SK-N-SH treated with all-trans-retinoic acid at 6 μM for 48 hours (cell line): ENCODE measurements at regions not wholly inside any gene's neighbourhood (a gene's known extent, or its start where the extent isn't known, plus 50 kb on each side); places are given as distances from the start of the nearest gene placed in this dataset.

Source experiments
- ATAC-seq: fragments of 200-7000 bp; cut with Tn5 transposase; 3 replicates; pipeline ENCODE4 v1.9.1; 2020; ENCODE audit warnings: mild to moderate bottlenecking, moderate library complexity
- ARNTL ChIP-seq: fragments of 450-650 bp; formaldehyde crosslinking; IDR thresholded peaks from 2 replicates; pipeline ENCODE4 v1.5.0; 2020; ENCODE audit warnings: low read depth, mild to moderate bottlenecking, moderate library complexity, borderline replicate concordance
- CSDC2 ChIP-seq: fragments of 250-450 bp; sonication (Bioruptor Pico); IDR thresholded peaks from 2 replicates; pipeline ENCODE4 v1.5.0; 2020; ENCODE audit warnings: mild to moderate bottlenecking, moderate library complexity
- ESRRG ChIP-seq: fragments of 250-450 bp; sonication (Bioruptor Pico); IDR thresholded peaks from 2 replicates; pipeline ENCODE4 v1.6.1; 2021; ENCODE audit warnings: mild to moderate bottlenecking
- GLIS3 ChIP-seq: fragments of 250-450 bp; sonication (Bioruptor Pico); IDR thresholded peaks from 2 replicates; pipeline ENCODE4 v1.5.0; 2020; ENCODE audit warnings: mild to moderate bottlenecking, moderate library complexity
- ISL1 ChIP-seq: fragments of 250-450 bp; sonication (Bioruptor Pico); IDR thresholded peaks from 2 replicates; pipeline ENCODE4 v2.1.2; 2022; ENCODE audit warnings: mild to moderate bottlenecking, moderate library complexity
- OSR1 ChIP-seq: fragments of 250-450 bp; sonication (Bioruptor Pico); IDR thresholded peaks from 2 replicates; pipeline ENCODE4 v1.8.0; 2022; ENCODE audit warnings: moderate library complexity, mild to moderate bottlenecking, inconsistent platforms
- PPARA ChIP-seq: fragments of 250-450 bp; sonication (Bioruptor Pico); IDR thresholded peaks from 2 replicates; pipeline ENCODE4 v1.5.0; 2020; ENCODE audit warnings: mild to moderate bottlenecking, borderline replicate concordance
- RARB ChIP-seq: fragments of 250-450 bp; sonication (Bioruptor Pico); IDR thresholded peaks from 2 replicates; pipeline ENCODE4 v1.8.0; 2021; ENCODE audit warnings: mild to moderate bottlenecking, moderate library complexity
- SNAI2 ChIP-seq: fragments of 250-450 bp; sonication (Bioruptor Pico); IDR thresholded peaks from 2 replicates; pipeline ENCODE4 v1.5.0; 2020; ENCODE audit warnings: mild to moderate bottlenecking, moderate library complexity
- TCF4 ChIP-seq: fragments of 250-450 bp; sonication (Bioruptor Pico); IDR thresholded peaks from 2 replicates; pipeline ENCODE4 v1.8.0; 2021; ENCODE audit warnings: mild to moderate bottlenecking, moderate library complexity, borderline replicate concordance
- TOX ChIP-seq: fragments of 250-450 bp; sonication (Bioruptor Pico); IDR thresholded peaks from 2 replicates; pipeline ENCODE4 v1.8.0; 2021; ENCODE audit warnings: mild to moderate bottlenecking, moderate library complexity, borderline replicate concordance
- ZC3H10 ChIP-seq: fragments of 250-450 bp; sonication (Bioruptor Pico); IDR thresholded peaks from 2 replicates; pipeline ENCODE4 v1.5.1; 2021; ENCODE audit warnings: mild to moderate bottlenecking, moderate library complexity
- ZFP3 ChIP-seq: fragments of 250-450 bp; sonication (Bioruptor Pico); IDR thresholded peaks from 2 replicates; pipeline ENCODE4 v1.5.0; 2020; ENCODE audit warnings: mild to moderate bottlenecking, moderate library complexity
- ZFP30 ChIP-seq: fragments of 450-650 bp; formaldehyde crosslinking; IDR thresholded peaks from 2 replicates; pipeline ENCODE4 v1.5.0; 2022; ENCODE audit warnings: mild to moderate bottlenecking, moderate library complexity
- ZNF565 ChIP-seq: fragments of 450-650 bp; formaldehyde crosslinking; conservative IDR thresholded peaks from 2 replicates; pipeline ENCODE4 v1.5.0; 2020; ENCODE audit warnings: low read depth, mild to moderate bottlenecking, moderate library complexity
- ZNF70 ChIP-seq: fragments of 450-650 bp; formaldehyde crosslinking; IDR thresholded peaks from 2 replicates; pipeline ENCODE4 v1.5.0; 2020; ENCODE audit warnings: mild to moderate bottlenecking, moderate library complexity
- ZNF8 ChIP-seq: fragments of 450-650 bp; formaldehyde crosslinking; IDR thresholded peaks from 2 replicates; pipeline ENCODE4 v1.5.0; 2020; ENCODE audit warnings: mild to moderate bottlenecking, moderate library complexity
- TF ChIP-seq, protein P1 (sequence below): fragments of 250-450 bp; sonication (Bioruptor Pico); IDR thresholded peaks from 2 replicates; pipeline ENCODE4 v1.8.0; 2021; ENCODE audit warnings: low read depth, mild to moderate bottlenecking, moderate library complexity, borderline replicate concordance
- TF ChIP-seq, protein P2 (sequence below): fragments of 250-450 bp; sonication (Bioruptor Pico); IDR thresholded peaks from 2 replicates; pipeline ENCODE4 v1.5.1; 2021; ENCODE audit warnings: mild to moderate bottlenecking, moderate library complexity
- TF ChIP-seq, protein P3 (sequence below): fragments of 250-450 bp; sonication (Bioruptor Pico); IDR thresholded peaks from 2 replicates; pipeline ENCODE4 v1.5.1; 2020; ENCODE audit warnings: low read depth, mild to moderate bottlenecking, moderate library complexity
- TF ChIP-seq, protein P4 (sequence below): fragments of 250-450 bp; sonication (Bioruptor Pico); IDR thresholded peaks from 2 replicates; pipeline ENCODE4 v1.5.0; 2020; ENCODE audit warnings: mild to moderate bottlenecking, moderate library complexity
- TF ChIP-seq, protein P5 (sequence below): fragments of 250-450 bp; sonication (Bioruptor Pico); IDR thresholded peaks from 2 replicates; pipeline ENCODE4 v1.8.0; 2020; ENCODE audit warnings: mild to moderate bottlenecking, moderate library complexity, borderline replicate concordance

DNA sequence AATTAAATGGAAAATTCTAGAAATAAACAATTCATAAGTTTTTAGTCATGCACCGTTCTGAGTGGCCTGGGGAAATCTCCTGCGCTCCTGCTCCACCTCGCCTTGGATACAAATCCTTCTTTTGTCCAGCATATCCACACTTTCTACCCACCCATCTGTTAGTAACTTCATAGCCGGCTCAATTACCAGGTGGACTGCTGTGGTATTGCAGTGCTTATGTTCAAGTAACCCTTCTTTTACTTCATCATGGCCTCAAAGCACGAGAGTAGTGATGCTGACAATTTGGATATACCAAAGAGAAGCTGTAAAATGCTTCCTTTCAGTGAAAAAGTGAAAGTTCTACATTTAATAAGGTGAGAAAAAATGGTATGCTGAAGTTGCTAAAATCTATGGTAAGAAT is 142.3 kb upstream of the CHL1 start:
- ATAC-seq: no peak

DNA sequence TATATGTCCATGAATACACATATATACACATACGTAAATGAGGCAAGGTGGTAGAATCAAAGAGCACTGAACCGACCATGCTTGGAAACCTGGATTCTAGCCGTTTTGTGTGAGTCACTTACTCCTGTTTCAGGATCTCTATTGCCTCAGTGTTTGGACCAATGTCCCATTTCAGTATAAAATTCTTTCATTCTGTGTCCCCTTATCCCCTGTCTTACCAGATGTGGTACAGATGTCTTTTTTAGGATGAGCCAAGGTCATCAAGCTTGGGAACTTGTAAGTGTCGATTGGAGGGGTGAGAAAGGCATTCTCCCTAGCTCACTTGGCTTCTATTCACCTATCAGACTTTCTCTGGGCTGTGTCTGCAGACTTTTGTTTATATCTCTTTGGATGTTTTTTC is 139.9 kb upstream of the CHL1 start:
- TF ChIP-seq ZNF70 (no peak), ISL1 (CRISPR knock-in tag) (no peak), GLIS3 (CRISPR knock-in tag) (no peak), ZNF565 (CRISPR knock-in tag) (no peak)
- TF ChIP-seq, all 23 proteins: peak for 0
- no peak for ATAC-seq

More for the DNA sequence above, 142.3 kb upstream of the CHL1 start:
- TF ChIP-seq, protein P1, sequence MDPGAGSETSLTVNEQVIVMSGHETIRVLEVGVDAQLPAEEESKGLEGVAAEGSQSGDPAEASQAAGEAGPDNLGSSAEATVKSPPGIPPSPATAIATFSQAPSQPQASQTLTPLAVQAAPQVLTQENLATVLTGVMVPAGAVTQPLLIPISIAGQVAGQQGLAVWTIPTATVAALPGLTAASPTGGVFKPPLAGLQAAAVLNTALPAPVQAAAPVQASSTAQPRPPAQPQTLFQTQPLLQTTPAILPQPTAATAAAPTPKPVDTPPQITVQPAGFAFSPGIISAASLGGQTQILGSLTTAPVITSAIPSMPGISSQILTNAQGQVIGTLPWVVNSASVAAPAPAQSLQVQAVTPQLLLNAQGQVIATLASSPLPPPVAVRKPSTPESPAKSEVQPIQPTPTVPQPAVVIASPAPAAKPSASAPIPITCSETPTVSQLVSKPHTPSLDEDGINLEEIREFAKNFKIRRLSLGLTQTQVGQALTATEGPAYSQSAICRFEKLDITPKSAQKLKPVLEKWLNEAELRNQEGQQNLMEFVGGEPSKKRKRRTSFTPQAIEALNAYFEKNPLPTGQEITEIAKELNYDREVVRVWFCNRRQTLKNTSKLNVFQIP (CRISPR knock-in tag): no peak
- TF ChIP-seq ZNF8 (no peak), RARB (no peak), SNAI2 (CRISPR knock-in tag) (no peak), ZFP30 (no peak), ZNF70 (no peak), ZFP3 (CRISPR knock-in tag) (no peak), GLIS3 (CRISPR knock-in tag) (no peak), ESRRG (CRISPR knock-in tag) (no peak), PPARA (no peak), TOX (CRISPR knock-in tag) (no peak), ARNTL (no peak)
- TF ChIP-seq, protein P2, sequence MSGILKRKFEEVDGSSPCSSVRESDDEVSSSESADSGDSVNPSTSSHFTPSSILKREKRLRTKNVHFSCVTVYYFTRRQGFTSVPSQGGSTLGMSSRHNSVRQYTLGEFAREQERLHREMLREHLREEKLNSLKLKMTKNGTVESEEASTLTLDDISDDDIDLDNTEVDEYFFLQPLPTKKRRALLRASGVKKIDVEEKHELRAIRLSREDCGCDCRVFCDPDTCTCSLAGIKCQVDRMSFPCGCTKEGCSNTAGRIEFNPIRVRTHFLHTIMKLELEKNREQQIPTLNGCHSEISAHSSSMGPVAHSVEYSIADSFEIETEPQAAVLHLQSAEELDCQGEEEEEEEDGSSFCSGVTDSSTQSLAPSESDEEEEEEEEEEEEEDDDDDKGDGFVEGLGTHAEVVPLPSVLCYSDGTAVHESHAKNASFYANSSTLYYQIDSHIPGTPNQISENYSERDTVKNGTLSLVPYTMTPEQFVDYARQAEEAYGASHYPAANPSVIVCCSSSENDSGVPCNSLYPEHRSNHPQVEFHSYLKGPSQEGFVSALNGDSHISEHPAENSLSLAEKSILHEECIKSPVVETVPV: no peak
- TF ChIP-seq, protein P3, sequence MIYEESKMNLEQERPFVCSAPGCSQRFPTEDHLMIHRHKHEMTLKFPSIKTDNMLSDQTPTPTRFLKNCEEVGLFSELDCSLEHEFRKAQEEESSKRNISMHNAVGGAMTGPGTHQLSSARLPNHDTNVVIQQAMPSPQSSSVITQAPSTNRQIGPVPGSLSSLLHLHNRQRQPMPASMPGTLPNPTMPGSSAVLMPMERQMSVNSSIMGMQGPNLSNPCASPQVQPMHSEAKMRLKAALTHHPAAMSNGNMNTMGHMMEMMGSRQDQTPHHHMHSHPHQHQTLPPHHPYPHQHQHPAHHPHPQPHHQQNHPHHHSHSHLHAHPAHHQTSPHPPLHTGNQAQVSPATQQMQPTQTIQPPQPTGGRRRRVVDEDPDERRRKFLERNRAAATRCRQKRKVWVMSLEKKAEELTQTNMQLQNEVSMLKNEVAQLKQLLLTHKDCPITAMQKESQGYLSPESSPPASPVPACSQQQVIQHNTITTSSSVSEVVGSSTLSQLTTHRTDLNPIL (CRISPR knock-in tag): no peak

DNA sequence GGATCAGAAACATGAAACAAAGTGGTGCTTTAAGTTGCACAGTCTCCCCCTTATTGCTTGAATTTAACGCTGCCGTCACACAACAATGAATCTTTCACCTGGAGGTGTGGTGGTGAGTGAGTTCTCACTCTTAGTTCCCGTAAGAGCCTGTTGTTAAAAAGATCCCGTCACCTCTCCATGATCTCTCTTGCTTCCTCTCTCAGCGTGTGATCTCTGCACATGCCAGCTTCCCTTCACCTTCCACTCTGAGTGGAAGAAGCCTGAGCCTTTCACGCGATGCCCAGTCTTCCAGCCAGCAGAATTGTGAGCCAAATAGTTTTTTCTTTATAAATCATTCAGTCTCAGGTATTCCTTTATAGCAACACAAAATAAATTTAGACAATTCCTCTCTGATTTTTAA is 136.7 kb upstream of the CHL1 start:
- ATAC-seq: no peak

DNA sequence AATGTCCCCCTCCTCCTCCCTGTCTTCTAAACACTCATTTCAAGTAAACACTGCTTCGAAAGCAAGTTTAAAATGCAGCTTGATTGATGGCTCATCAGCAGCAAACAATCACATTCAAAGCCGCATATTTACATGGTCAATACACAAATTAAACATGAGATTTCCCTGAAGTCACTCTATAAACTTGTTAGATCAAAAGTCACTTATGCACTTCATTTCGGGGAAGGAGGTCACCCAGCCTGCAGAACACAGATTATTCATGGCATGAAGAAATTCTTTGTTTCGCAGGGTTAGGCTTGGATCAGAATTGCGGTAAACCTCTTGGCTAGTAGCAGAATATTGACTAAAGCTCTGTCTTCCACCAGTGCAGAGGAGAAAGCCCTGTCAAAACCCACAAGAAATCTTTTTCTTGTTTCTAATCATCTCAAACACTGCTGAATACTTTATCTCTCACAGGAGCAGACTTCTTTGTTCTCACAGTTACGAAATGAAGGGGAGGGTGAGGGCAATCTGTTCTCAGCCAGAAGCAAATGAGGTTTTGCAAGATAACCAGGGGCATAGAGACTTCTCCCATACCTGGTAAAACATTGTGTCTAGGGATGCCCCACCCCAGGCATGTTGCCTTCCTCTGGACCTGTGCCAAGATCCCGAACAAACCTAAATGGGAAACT is 133.3 kb upstream of the CHL1 start:
- TF ChIP-seq, protein P3 (CRISPR knock-in tag): no peak
- TF ChIP-seq, protein P1 (CRISPR knock-in tag): no peak
- TF ChIP-seq SNAI2 (CRISPR knock-in tag): no peak
- no peak for TF ChIP-seq RARB
- TF ChIP-seq OSR1 (CRISPR knock-in tag): no peak
- no peak for TF ChIP-seq ESRRG (CRISPR knock-in tag)
- no peak for TF ChIP-seq ISL1 (CRISPR knock-in tag)
- TF ChIP-seq, protein P4, sequence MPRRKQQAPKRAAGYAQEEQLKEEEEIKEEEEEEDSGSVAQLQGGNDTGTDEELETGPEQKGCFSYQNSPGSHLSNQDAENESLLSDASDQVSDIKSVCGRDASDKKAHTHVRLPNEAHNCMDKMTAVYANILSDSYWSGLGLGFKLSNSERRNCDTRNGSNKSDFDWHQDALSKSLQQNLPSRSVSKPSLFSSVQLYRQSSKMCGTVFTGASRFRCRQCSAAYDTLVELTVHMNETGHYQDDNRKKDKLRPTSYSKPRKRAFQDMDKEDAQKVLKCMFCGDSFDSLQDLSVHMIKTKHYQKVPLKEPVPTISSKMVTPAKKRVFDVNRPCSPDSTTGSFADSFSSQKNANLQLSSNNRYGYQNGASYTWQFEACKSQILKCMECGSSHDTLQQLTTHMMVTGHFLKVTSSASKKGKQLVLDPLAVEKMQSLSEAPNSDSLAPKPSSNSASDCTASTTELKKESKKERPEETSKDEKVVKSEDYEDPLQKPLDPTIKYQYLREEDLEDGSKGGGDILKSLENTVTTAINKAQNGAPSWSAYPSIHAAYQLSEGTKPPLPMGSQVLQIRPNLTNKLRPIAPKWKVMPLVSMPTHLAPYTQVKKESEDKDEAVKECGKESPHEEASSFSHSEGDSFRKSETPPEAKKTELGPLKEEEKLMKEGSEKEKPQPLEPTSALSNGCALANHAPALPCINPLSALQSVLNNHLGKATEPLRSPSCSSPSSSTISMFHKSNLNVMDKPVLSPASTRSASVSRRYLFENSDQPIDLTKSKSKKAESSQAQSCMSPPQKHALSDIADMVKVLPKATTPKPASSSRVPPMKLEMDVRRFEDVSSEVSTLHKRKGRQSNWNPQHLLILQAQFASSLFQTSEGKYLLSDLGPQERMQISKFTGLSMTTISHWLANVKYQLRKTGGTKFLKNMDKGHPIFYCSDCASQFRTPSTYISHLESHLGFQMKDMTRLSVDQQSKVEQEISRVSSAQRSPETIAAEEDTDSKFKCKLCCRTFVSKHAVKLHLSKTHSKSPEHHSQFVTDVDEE (CRISPR knock-in tag): no peak
- no peak for TF ChIP-seq ZFP3 (CRISPR knock-in tag)
- no peak for TF ChIP-seq TOX (CRISPR knock-in tag)
- no peak for TF ChIP-seq PPARA
- TF ChIP-seq ARNTL: no peak
- TF ChIP-seq ZNF565 (CRISPR knock-in tag): no peak
- TF ChIP-seq ZNF70: no peak
- TF ChIP-seq ZFP30: no peak
- TF ChIP-seq ZC3H10 (CRISPR knock-in tag): no peak
- TF ChIP-seq, protein P5, sequence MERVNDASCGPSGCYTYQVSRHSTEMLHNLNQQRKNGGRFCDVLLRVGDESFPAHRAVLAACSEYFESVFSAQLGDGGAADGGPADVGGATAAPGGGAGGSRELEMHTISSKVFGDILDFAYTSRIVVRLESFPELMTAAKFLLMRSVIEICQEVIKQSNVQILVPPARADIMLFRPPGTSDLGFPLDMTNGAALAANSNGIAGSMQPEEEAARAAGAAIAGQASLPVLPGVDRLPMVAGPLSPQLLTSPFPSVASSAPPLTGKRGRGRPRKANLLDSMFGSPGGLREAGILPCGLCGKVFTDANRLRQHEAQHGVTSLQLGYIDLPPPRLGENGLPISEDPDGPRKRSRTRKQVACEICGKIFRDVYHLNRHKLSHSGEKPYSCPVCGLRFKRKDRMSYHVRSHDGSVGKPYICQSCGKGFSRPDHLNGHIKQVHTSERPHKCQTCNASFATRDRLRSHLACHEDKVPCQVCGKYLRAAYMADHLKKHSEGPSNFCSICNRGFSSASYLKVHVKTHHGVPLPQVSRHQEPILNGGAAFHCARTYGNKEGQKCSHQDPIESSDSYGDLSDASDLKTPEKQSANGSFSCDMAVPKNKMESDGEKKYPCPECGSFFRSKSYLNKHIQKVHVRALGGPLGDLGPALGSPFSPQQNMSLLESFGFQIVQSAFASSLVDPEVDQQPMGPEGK: no peak
- no peak for TF ChIP-seq ZNF8
- TF ChIP-seq TCF4: no peak
- no peak for TF ChIP-seq CSDC2 (CRISPR knock-in tag)
- ATAC-seq: no peak

More for the DNA sequence above, 136.7 kb upstream of the CHL1 start:
- no peak for TF ChIP-seq OSR1 (CRISPR knock-in tag)
